B cell (primary cell): ENCODE measurements at regions not wholly inside any gene's neighbourhood (a gene's known extent, or its start where the extent isn't known, plus 50 kb on each side); places are given as distances from the start of the nearest gene placed in this dataset.

Experiments used
- ATAC-seq: fragments of 200-7000 bp; cut with Tn5 transposase; one replicate; pipeline ENCODE4 v1.10.0; 2021; ENCODE audit warnings: low read depth, mild to moderate bottlenecking, moderate number of reproducible peaks, moderate library complexity
- CTCF ChIA-PET: fragments of 350-600 bp; sonication (Branson Sonifier 250); formaldehyde crosslinking; loops from one replicate; lab custom pipeline; 2021; ENCODE audit warnings: antibody characterized with exemption, inconsistent platforms; lab: Charles Lee
- POLR2A ChIA-PET: fragments of 350-600 bp; sonication (Branson Sonifier 250); formaldehyde crosslinking; loops from one replicate; lab custom pipeline; 2021; ENCODE audit warnings: antibody characterized with exemption; lab: Charles Lee
- DNase-seq: peaks from one replicate; pipeline ENCODE4 v3.0.0; 2013
- H2AFZ ChIP-seq: 2 replicates; pipeline ENCODE4 v1.6.1; 2012; ENCODE audit warnings: mild to moderate bottlenecking, low read depth, low read length; ENCODE audit not compliant: insufficient read depth, poor library complexity, severe bottlenecking
- H3K27ac ChIP-seq, 2 donors: 1 replicate in 1 of 2; 2 replicates in 1 of 2; pipeline ENCODE4 v1.5.1; 2012 to 2013; ENCODE audit warnings: low read length in 2 of 2, mild to moderate bottlenecking in 2 of 2, moderate library complexity in 1 of 2
- H3K27me3 ChIP-seq, 4 experiments: fragments of 200-600 bp in 1 of 4; sonication (generic) in 1 of 4; replicated peaks in 1 of 4; 1 replicate in 2 of 4; 2 replicates in 2 of 4; pipeline versions ENCODE4 v1.6.1 to v1.7.0; 2013 to 2016; ENCODE audit warnings: low read length in 3 of 4, mild to moderate bottlenecking in 2 of 4, mixed read lengths in 1 of 4, moderate library complexity in 1 of 4; ENCODE audit not compliant: insufficient read depth in 4 of 4, control insufficient read depth in 3 of 4; ENCODE audit errors: control extremely low read depth in 1 of 4
- H3K36me3 ChIP-seq, 2 experiments: replicated peaks in 1 of 2; 1 replicate in 1 of 2; 2 replicates in 1 of 2; pipeline versions ENCODE4 v1.6.1 to v1.7.1; 2013; ENCODE audit warnings: low read length in 1 of 2; ENCODE audit not compliant: insufficient read depth in 2 of 2, control insufficient read depth in 1 of 2; ENCODE audit errors: control extremely low read depth in 1 of 2, extremely low read depth in 1 of 2
- H3K4me1 ChIP-seq, 2 donors: fragments of 200-600 bp in 1 of 2; sonication (generic) in 1 of 2; 1 replicate in 1 of 2; 2 replicates in 1 of 2; pipeline versions ENCODE4 v1.5.1 to v1.6.1; 2013 to 2017; ENCODE audit warnings: low read length in 2 of 2; ENCODE audit not compliant: control insufficient read depth in 2 of 2, insufficient read depth in 2 of 2
- H3K4me2 ChIP-seq: replicated peaks from 2 replicates; pipeline ENCODE3; 2012; ENCODE audit warnings: mild to moderate bottlenecking, low read depth, low read length; ENCODE audit not compliant: poor library complexity, severe bottlenecking
- H3K4me3 ChIP-seq, 5 experiments: fragments of 200-600 bp in 1 of 5; sonication (generic) in 1 of 5; 1 replicate in 3 of 5; 2 replicates in 2 of 5; pipeline versions ENCODE4 v1.5.1 to v1.7.0; 2011 to 2016; ENCODE audit warnings: low read length in 4 of 5, mild to moderate bottlenecking in 4 of 5, low read depth in 2 of 5, control low read depth in 1 of 5, moderate library complexity in 1 of 5; ENCODE audit not compliant: insufficient read depth in 1 of 5; ENCODE audit errors: control extremely low read depth in 1 of 5, extremely low read depth in 1 of 5
- H3K79me2 ChIP-seq: fragments of 200-600 bp; sonication (generic); one replicate; pipeline ENCODE4 v1.6.0; 2016; ENCODE audit warnings: low read length; ENCODE audit not compliant: control insufficient read depth, insufficient read depth
- H3K9ac ChIP-seq: fragments of 200-600 bp; sonication (generic); 2 replicates; pipeline ENCODE4 v1.6.1; 2017; ENCODE audit warnings: mild to moderate bottlenecking, low read length, moderate library complexity
- H3K9me3 ChIP-seq, 3 donors: one replicate each; pipeline versions ENCODE4 v1.6.1 to v1.7.1; 2013; ENCODE audit warnings: low read length in 2 of 3; ENCODE audit not compliant: control insufficient read depth in 2 of 3, insufficient read depth in 1 of 3; ENCODE audit errors: control extremely low read depth in 1 of 3
- H4K20me1 ChIP-seq: 2 replicates; pipeline ENCODE4 v1.6.0; 2012; ENCODE audit warnings: mild to moderate bottlenecking, low read length; ENCODE audit not compliant: insufficient read depth, control insufficient read depth, poor library complexity, severe bottlenecking
- H3K27ac Mint-ChIP-seq: one replicate; pipeline ENCODE4 v1.8.0; 2021; ENCODE audit warnings: mixed read lengths
- H3K27me3 Mint-ChIP-seq: one replicate; pipeline ENCODE4 v1.8.0; 2021; ENCODE audit warnings: mixed read lengths
- H3K4me1 Mint-ChIP-seq: one replicate; pipeline ENCODE4 v1.8.0; 2021; ENCODE audit warnings: mixed read lengths
- H3K4me3 Mint-ChIP-seq: one replicate; pipeline ENCODE4 v1.8.0; 2021; ENCODE audit warnings: mixed read lengths
- H3K9me3 Mint-ChIP-seq: one replicate; pipeline ENCODE4 v1.8.0; 2022; ENCODE audit warnings: mixed read lengths; ENCODE audit not compliant: insufficient read depth
- EZH2 ChIP-seq: IDR thresholded peaks from 2 replicates; pipeline ENCODE4 v1.6.1; 2012; ENCODE audit warnings: borderline replicate concordance, low read depth, mild to moderate bottlenecking, moderate library complexity, low read length; ENCODE audit not compliant: insufficient read depth, poor library complexity, severe bottlenecking
- WGBS: methylation state at CpG from one replicate; pipeline ENCODE4 v1.1.5; 2013; ENCODE audit warnings: missing lambda C conversion rate; ENCODE audit not compliant: insufficient coverage; 5-methylcytosine and 5-hydroxymethylcytosine counted together
- intact Hi-C: fragments of 100-400 bp; cut with micrococcal nuclease; formaldehyde crosslinking; loops from one replicate; pipeline ENCODE4 v1.10.0; 2022
- TF ChIP-seq, protein P1 (sequence below): fragments of 200-600 bp; IDR thresholded peaks from one replicate; pipeline ENCODE4 v1.8.0; 2022; ENCODE audit warnings: antibody characterized with exemption, mild to moderate bottlenecking

DNA sequence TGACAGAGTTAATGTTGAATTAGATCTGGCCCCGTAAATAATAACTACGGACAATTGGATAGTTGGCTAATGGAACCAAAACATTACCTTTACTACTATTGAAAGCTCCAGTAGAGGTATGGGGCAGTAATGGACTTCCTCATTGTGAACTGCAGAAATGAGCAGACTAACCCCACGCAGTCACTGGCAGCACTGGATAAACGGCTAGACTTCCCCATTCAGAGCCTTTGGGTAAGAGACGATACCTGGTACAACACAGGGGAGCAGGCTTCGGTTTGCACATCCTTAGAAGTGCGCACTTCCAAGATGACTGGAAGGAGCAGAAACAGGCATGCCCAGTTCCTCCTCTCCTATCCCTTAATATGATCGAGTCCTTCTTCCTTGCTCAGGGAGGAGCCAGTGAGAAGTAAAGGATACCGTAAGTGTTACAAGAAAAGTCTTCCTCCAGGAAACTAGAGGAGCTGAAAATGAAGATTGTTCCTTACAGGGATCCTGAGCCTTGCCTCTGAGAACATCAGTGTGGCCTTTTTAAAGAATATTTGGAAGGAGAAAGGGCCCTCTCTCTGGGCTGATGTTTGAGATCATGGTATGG lies 100.5 kb upstream of the NECTIN3 start:
- no peaks in the 10 kb centered on the region for H4K20me1 ChIP-seq
- no peaks in the 10 kb centered on the region for H3K79me2 ChIP-seq
- H3K9me3 ChIP-seq = peaks cover 0 to 4% (median 0%) of the 10 kb centered on the region in 3 donors
- no peak for ATAC-seq
- intact Hi-C loops = no loop called here
- Mint-ChIP-seq H3K4me1 (no peaks in the 10 kb centered on the region), H3K4me3 (no peak overlapping the region), H3K27me3 (no peaks in the 10 kb centered on the region), H3K9me3 (no peaks in the 10 kb centered on the region), H3K27ac (no peak overlapping the region)
- POLR2A ChIA-PET = no interaction called here
- no peaks in the 10 kb centered on the region for H3K27me3 ChIP-seq
- TF ChIP-seq, protein P1, sequence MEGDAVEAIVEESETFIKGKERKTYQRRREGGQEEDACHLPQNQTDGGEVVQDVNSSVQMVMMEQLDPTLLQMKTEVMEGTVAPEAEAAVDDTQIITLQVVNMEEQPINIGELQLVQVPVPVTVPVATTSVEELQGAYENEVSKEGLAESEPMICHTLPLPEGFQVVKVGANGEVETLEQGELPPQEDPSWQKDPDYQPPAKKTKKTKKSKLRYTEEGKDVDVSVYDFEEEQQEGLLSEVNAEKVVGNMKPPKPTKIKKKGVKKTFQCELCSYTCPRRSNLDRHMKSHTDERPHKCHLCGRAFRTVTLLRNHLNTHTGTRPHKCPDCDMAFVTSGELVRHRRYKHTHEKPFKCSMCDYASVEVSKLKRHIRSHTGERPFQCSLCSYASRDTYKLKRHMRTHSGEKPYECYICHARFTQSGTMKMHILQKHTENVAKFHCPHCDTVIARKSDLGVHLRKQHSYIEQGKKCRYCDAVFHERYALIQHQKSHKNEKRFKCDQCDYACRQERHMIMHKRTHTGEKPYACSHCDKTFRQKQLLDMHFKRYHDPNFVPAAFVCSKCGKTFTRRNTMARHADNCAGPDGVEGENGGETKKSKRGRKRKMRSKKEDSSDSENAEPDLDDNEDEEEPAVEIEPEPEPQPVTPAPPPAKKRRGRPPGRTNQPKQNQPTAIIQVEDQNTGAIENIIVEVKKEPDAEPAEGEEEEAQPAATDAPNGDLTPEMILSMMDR = no peak
- TF ChIP-seq EZH2 = no peak
- H2AFZ ChIP-seq = no peak overlapping the region
- H3K4me3 ChIP-seq = no peak overlapping the region
- H3K4me1 ChIP-seq = no peaks in the 10 kb centered on the region
- H3K36me3 ChIP-seq = no peaks in the 10 kb centered on the region
- CTCF ChIA-PET = no interaction called here
- no peak for DNase-seq
- H3K4me2 ChIP-seq = no peak overlapping the region
- H3K27ac ChIP-seq = no peak overlapping the region
- no peak overlapping the region for H3K9ac ChIP-seq
- WGBS = 86% methylated on average over 5 of the region's 9 CpGs

DNA sequence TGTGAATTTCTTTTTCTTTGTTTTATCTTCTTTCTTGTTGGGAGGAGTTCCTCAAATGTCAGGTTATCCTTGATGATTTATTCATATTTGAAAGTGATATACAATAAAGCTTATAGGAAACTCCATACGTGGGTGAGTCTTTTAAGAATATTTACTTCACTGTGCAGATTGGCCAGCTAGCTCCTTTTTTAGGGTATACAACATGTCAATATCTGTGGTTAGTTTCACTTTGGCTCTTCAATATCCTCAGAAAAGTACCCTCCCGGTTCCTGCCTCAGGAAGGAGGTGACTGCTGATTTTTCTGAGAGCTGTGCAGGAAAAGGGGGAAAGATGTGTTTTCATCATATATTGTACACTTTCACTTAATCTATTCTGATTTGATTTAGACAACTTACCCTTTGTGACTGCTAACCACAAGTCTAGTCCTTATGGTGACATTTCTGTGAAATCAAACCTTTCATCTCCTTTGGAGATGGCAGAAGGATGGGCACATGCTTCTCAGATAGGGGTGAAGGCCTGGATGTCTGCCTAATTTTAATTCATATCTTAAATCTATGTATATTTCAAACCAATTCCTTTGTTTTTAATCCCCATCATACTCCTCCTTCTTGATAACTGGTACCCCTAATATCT lies 98.2 kb upstream of the NECTIN3 start:
- Histone ChIP-seq H3K27ac (no peak overlapping the region), H3K4me2 (no peak overlapping the region), H2AFZ (no peak overlapping the region), H3K36me3 (no peaks in the 10 kb centered on the region), H3K4me1 (no peaks in the 10 kb centered on the region), H3K9ac (no peak overlapping the region), H3K79me2 (no peaks in the 10 kb centered on the region), H3K9me3 (peaks cover 0 to 4% (median 0%) of the 10 kb centered on the region in 3 donors), H3K27me3 (no peaks in the 10 kb centered on the region), H4K20me1 (no peaks in the 10 kb centered on the region), H3K4me3 (no peak overlapping the region)
- Mint-ChIP-seq H3K4me1 (no peaks in the 10 kb centered on the region), H3K4me3 (no peak overlapping the region), H3K9me3 (no peaks in the 10 kb centered on the region), H3K27ac (no peak overlapping the region), H3K27me3 (no peaks in the 10 kb centered on the region)
- no peak for ATAC-seq
- CTCF ChIA-PET = no interaction called here
- WGBS = no CpG with 5 or more reads among the region's 2 CpGs
- intact Hi-C loops = no loop called here
- POLR2A ChIA-PET = no interaction called here
- TF ChIP-seq EZH2 = no peak
- TF ChIP-seq, protein P1 = no peak
- DNase-seq = no peak
